ENCODE measurements at regions not wholly inside any gene's neighbourhood (a gene's known extent, or its start where the extent isn't known, plus 50 kb on each side); places are given as distances from the start of the nearest gene placed in this dataset.

- no peaks in the 10 kb centered on the region for H3K36me3 ChIP-seq
- H3K9me3 ChIP-seq, result no peaks in the 10 kb centered on the region
- no peaks in the 10 kb centered on the region for H3K4me1 ChIP-seq
- ATAC-seq, result no peak
- TF ChIP-seq CTCF (IDR thresholded peaks at IDR 0.05), result no peak
- H3K4me3 ChIP-seq, result no peak overlapping the region
- H3K27ac ChIP-seq, result no peak overlapping the region
- intact Hi-C loops (cut with DNase I), result no loop called here
- H3K27me3 ChIP-seq (ENCODE audit: low read depth), result no peaks in the 10 kb centered on the region
- DNase-seq, result no peak
These were observed 121.7 kb upstream of the VGLL2 start for GRCh38 chr6:117143647-117144046.

- no peaks in the 10 kb centered on the region for H3K4me1 ChIP-seq
- no peaks in the 10 kb centered on the region for H3K9me3 ChIP-seq
- H3K4me3 ChIP-seq, result no peak overlapping the region
- ATAC-seq (no peak), DNase-seq (no peak)
- no peaks in the 10 kb centered on the region for H3K27me3 ChIP-seq (ENCODE audit: low read depth)
- no peak overlapping the region for H3K27ac ChIP-seq
- no peak for TF ChIP-seq CTCF (IDR thresholded peaks at IDR 0.05)
- intact Hi-C loops (cut with DNase I), result no loop called here
- no peaks in the 10 kb centered on the region for H3K36me3 ChIP-seq
These were observed 119.4 kb upstream of the VGLL2 start for GRCh38 chr6:117145940-117146339.

GRCh38 chr6:117149324-117149723 is 116.0 kb upstream of the VGLL2 start:
- H3K36me3 ChIP-seq, result no peaks in the 10 kb centered on the region
- ATAC-seq, result no peak
- H3K4me1 ChIP-seq, result no peaks in the 10 kb centered on the region
- no peak overlapping the region for H3K4me3 ChIP-seq
- H3K9me3 ChIP-seq, result no peaks in the 10 kb centered on the region
- H3K27ac ChIP-seq, result no peak overlapping the region
- no peaks in the 10 kb centered on the region for H3K27me3 ChIP-seq (ENCODE audit: low read depth)
- no peak for TF ChIP-seq CTCF (IDR thresholded peaks at IDR 0.05)
- no peak for DNase-seq
- intact Hi-C loops (cut with DNase I), result no loop called here

- no peaks in the 10 kb centered on the region for H3K36me3 ChIP-seq
- TF ChIP-seq CTCF (IDR thresholded peaks at IDR 0.05), result no peak
- no peaks in the 10 kb centered on the region for H3K27me3 ChIP-seq (ENCODE audit: low read depth)
- H3K27ac ChIP-seq, result no peak overlapping the region
- no peak overlapping the region for H3K4me3 ChIP-seq
- H3K9me3 ChIP-seq, result no peaks in the 10 kb centered on the region
- no peaks in the 10 kb centered on the region for H3K4me1 ChIP-seq
- DNase-seq, result no peak
- ATAC-seq, result no peak
- intact Hi-C loops (cut with DNase I), result no loop called here
These were observed 108.6 kb upstream of the VGLL2 start for GRCh38 chr6:117156741-117157140.

- no peak for TF ChIP-seq CTCF (IDR thresholded peaks at IDR 0.05)
- no peak overlapping the region for H3K27ac ChIP-seq
- H3K4me1 ChIP-seq, result no peaks in the 10 kb centered on the region
- DNase-seq (no peak), ATAC-seq (no peak)
- H3K36me3 ChIP-seq, result no peaks in the 10 kb centered on the region
- H3K27me3 ChIP-seq (ENCODE audit: low read depth), result no peaks in the 10 kb centered on the region
- H3K4me3 ChIP-seq, result no peak overlapping the region
- no peaks in the 10 kb centered on the region for H3K9me3 ChIP-seq
- intact Hi-C loops (cut with DNase I), result no loop called here
These were observed 107.9 kb upstream of the VGLL2 start for GRCh38 chr6:117157448-117157847.

GRCh38 chr6:117165911-117166499 is 99.4 kb upstream of the VGLL2 start:
- ATAC-seq (no peak), DNase-seq (no peak)
- no peaks in the 10 kb centered on the region for H3K9me3 ChIP-seq
- H3K36me3 ChIP-seq, result no peaks in the 10 kb centered on the region
- H3K4me3 ChIP-seq, result no peak overlapping the region
- H3K4me1 ChIP-seq, result no peaks in the 10 kb centered on the region
- no peak for TF ChIP-seq CTCF (IDR thresholded peaks at IDR 0.05)
- no peak overlapping the region for H3K27ac ChIP-seq
- no peaks in the 10 kb centered on the region for H3K27me3 ChIP-seq (ENCODE audit: low read depth)
- intact Hi-C loops (cut with DNase I), result no loop called here

Measured in lower lobe of right lung (tissue), 2 donors.